ENCODE measurements at regions not wholly inside any gene's neighbourhood (a gene's known extent, or its start where the extent isn't known, plus 50 kb on each side); places are given as distances from the start of the nearest gene placed in this dataset.

- DNase-seq (ENCODE audit: low spot score) = peak; percentile 53
Observed at GRCh38 chr4:85398276-85398675, 76.7 kb upstream of the ARHGAP24 start.

- no peak for DNase-seq (ENCODE audit: low spot score)
Observed at GRCh38 chr4:85399270-85399669, 75.7 kb upstream of the ARHGAP24 start.

DNA sequence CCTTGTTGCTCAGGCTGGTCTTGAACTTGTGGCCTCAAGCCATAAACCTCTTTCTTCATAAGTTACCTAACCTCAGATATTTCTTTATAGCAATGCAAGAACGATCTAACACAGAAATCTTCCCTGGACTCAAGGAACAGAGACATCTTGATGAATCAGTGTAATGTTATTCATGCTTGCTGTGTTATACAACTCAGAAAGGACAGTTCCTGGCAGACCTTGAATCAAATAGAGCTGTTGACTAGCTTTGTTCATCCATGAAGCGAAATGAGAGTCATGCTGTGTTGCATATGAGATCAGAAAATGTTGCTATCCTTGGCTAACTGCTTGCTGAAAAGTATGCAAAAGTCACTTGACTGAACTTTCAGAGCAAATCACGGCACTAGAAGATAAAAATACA, 72.6 kb upstream of the ARHGAP24 start:
- peak; percentile 80 for DNase-seq (ENCODE audit: low spot score)

DNA sequence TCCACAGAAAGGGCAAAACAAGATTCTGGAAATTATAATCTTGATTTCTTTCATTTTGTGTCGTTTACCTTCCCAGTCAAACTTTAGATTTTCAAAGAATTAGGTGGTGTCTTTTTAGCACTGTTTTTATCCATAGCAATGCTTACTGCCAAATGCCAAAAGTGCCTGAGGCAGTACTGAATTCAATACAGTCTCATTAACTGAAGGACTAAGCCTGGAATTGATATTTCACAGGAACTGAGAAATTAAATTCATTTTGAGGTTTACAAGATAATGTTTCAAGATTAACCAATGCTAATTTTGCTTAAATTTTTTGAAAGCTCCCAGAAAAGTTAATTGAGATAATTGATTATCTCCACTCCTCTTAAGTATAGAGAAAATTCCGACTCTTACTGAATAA, 68.8 kb upstream of the ARHGAP24 start:
- DNase-seq (ENCODE audit: low spot score) = no peak

DNA sequence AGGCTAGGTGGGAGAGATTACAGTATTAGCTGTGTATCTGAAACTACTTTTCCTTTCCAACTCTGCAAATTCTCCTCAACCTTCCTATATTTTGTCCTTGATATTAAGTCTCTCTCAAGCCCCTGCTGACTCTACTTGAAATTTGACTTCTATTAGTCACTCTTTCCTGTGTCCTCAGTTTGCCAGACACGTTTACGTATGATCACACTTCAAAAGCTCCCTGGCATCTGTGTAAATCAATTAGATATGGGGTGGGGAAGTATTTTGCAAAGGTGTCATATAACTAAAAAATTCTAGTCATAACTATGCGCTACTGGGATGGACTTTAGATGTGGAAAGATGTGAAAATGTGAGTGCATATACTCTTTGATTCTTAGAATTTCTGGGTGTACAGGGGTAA, 67.4 kb upstream of the ARHGAP24 start:
- DNase-seq (ENCODE audit: low spot score) = no peak

DNA sequence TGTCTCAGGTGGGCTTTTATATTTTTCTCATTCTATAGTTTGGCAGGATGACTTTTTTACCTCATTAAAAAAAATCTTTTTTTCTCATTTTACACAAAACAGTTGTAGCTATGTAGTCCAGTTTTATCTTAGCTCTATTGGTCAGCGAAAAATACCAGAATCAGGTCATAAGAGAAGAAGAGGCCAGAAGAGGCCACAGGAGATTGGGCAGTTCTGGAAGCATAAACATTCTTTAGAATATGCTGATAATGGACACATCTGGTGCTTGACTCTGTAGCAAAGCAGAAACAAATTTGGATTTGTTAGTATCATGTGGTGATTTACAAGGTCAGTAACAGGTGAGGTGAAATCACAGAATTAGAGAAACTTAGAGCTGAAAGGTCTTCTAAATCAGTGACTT, 66.6 kb upstream of the ARHGAP24 start:
- no peak for DNase-seq (ENCODE audit: low spot score)

DNA sequence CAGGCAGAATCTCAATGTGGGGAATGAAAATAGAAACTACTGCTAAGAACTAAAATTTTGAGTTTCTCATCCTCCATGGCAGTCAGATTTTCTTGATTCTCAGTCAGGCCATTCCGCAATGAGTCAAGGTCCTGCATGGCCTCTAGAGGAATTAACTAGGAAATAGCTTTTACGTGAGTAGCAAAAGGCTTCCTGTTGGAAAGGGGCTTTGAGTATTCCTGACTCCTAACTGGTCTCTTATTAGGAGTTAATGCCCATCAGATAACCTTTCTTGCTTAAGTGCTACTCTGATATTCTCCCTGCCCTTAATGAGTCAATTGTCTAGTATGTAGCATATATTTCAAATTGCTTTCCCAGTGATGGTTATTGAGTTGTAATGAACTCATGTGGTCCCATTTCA, 65.7 kb upstream of the ARHGAP24 start:
- DNase-seq (ENCODE audit: low spot score) = no peak

DNA sequence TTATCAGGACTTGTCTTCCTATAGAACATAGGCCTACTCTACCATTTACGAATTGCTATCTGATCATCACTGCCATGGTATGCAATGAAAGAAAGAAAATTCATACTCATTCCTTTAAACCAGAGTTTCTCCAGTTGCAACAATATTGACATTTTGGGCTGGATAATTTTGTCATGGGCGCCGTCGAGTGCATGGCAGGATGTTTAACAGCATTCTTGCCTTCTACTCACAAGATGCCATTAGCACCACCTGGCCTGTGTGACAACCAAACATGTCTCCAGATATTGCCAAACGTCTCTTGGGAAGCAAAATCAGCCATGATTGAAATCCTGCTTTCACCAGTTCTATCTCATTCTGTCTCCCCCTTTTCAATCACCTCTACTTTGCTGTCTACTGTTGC, 63.6 kb upstream of the ARHGAP24 start:
- DNase-seq (ENCODE audit: low spot score) = no peak

DNA sequence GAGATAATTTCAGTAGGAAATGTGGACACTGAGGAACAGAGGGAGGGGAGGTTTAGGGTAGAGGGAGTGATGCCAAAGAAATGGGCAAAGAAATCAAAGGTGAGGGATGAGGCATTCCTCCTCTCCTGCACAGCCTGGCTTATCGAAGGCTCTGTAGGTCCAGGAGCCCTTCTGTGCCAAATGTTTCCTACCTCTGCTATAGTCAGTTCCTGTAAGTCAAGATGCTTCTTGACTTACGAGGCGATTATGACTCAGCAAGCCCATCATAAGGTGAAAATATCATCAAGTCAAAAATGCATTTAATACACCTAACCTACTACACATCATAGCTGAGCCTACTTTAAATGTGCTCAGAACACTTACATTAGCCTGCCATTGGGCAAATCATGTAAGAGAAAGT, 60.0 kb upstream of the ARHGAP24 start:
- DNase-seq (ENCODE audit: low spot score) = no peak

- DNase-seq (ENCODE audit: low spot score) = no peak
Observed at GRCh38 chr4:85416094-85416493, 58.9 kb upstream of the ARHGAP24 start.

DNA sequence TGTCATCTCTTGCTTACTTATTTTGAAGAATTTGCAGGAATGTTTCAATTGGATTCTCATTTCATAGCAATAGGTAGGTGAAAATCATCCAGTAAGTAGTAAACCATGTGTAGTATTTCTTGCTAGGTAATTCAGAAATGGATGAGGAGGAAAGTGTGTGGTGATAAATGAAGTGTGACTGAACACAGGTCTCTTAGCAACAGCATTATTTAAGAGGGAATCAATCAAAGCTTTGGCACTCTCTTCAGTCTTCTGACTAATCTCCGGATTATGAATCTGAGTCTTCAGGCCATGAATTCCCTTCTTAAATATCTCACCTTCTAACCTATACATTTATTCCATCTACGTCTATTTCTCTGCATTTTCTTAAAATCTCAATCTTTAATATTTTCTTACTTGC, 55.8 kb upstream of the ARHGAP24 start:
- DNase-seq (ENCODE audit: low spot score) = no peak

DNA sequence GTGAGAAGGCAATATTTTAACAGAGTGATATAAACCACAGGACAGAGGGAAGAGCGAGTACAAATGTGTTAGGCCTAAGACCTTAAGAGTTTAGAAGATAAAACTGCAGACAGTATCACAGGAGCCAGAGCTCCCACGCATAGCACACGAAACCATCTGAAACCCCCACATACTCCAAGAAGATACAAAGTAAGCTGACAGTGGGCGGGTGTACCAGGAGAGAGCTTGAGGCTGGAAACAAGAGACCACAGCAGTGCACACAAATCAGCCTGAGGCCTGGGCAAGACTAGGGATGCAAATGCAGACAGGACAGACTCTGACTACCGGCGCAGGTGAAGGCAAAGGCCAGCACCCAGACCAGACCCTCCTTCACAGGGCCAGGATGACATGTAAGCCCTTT, 54.1 kb upstream of the ARHGAP24 start:
- DNase-seq (ENCODE audit: low spot score) = no peak

DNA sequence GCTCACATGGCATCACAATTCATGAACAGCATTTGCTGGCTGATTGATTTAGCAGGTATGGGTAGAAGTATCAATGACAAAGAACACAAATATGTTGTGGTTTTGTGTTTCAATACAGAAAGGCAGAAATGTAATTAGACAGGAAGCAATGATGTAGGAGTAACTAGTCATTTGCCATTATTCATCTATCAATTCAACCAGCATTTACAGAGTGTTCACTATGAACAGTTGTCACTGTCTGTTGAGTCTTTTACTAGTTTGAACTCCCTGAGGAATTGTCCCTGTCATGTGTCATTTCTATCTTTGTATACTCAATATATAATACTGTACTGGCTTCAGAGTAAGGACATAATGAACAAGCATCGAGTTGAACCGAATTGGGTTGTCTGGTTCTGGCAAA, 51.5 kb upstream of the ARHGAP24 start:
- DNase-seq (ENCODE audit: low spot score) = no peak
